Central memory CD8-positive, alpha-beta T cell (primary cell): ENCODE measurements at regions not wholly inside any gene's neighbourhood (a gene's known extent, or its start where the extent isn't known, plus 50 kb on each side); places are given as distances from the start of the nearest gene placed in this dataset.

Experiments used
- ATAC-seq: fragments of 150-1000 bp; cut with Tn5 transposase; replicated peaks from 2 replicates; pipeline ENCODE4 v1.10.0; 2022; ENCODE audit warnings: mild to moderate bottlenecking, moderate FRiP score, moderate number of reproducible peaks; ENCODE audit not compliant: poor library complexity, severe bottlenecking; ENCODE audit errors: extremely low read depth
- DNase-seq, 2 donors: peaks; one replicate each; pipeline ENCODE4 v3.0.0; 2021; ENCODE audit warnings: low spot score in 2 of 2
- H3K27ac Mint-ChIP-seq: one replicate; pipeline ENCODE4 v1.8.0; 2022; ENCODE audit warnings: low read depth, mild to moderate bottlenecking, moderate library complexity, mixed read lengths
- H3K27me3 Mint-ChIP-seq: one replicate; pipeline ENCODE4 v1.8.0; 2022; ENCODE audit warnings: mixed read lengths
- H3K36me3 Mint-ChIP-seq: one replicate; pipeline ENCODE4 v1.8.0; 2022; ENCODE audit warnings: mild to moderate bottlenecking, moderate library complexity, mixed read lengths; ENCODE audit not compliant: insufficient read depth
- H3K4me1 Mint-ChIP-seq: one replicate; pipeline ENCODE4 v1.8.0; 2022; ENCODE audit warnings: mixed read lengths
- H3K4me3 Mint-ChIP-seq: one replicate; pipeline ENCODE4 v1.8.0; 2022; ENCODE audit warnings: mild to moderate bottlenecking, moderate library complexity, mixed read lengths
- H3K9me3 Mint-ChIP-seq: one replicate; pipeline ENCODE4 v1.8.0; 2022; ENCODE audit warnings: mixed read lengths

GRCh38 chr1:60234776-60235175 is 161.2 kb upstream of the C1orf87 start:
- no peaks in the 10 kb centered on the region for H3K4me1 Mint-ChIP-seq
- ATAC-seq (no peak), DNase-seq (no peak)
- no peaks in the 10 kb centered on the region for H3K9me3 Mint-ChIP-seq
- H3K27ac Mint-ChIP-seq, result no peak overlapping the region
- H3K36me3 Mint-ChIP-seq, result no peaks in the 10 kb centered on the region
- H3K27me3 Mint-ChIP-seq, result no peaks in the 10 kb centered on the region
- no peak overlapping the region for H3K4me3 Mint-ChIP-seq

- DNase-seq, result no peak
- peaks cover 13% of the 10 kb centered on the region for H3K9me3 Mint-ChIP-seq
- ATAC-seq, result no peak
These were observed 156.3 kb upstream of the C1orf87 start for GRCh38 chr1:60229821-60230220.

GRCh38 chr1:60228041-60228491 is 154.5 kb upstream of the C1orf87 start:
- no peaks in the 10 kb centered on the region for H3K4me1 Mint-ChIP-seq
- H3K27me3 Mint-ChIP-seq, result peaks cover 10% of the 10 kb centered on the region
- no peak overlapping the region for H3K4me3 Mint-ChIP-seq
- ATAC-seq (no peak), DNase-seq (no peak)
- no peaks in the 10 kb centered on the region for H3K36me3 Mint-ChIP-seq
- no peak overlapping the region for H3K27ac Mint-ChIP-seq
- H3K9me3 Mint-ChIP-seq, result peaks cover 13% of the 10 kb centered on the region

More at GRCh38 chr1:60229821-60230220, 156.3 kb upstream of the C1orf87 start:
- no peak overlapping the region for H3K27ac Mint-ChIP-seq
- peaks cover 10% of the 10 kb centered on the region for H3K27me3 Mint-ChIP-seq
- no peak overlapping the region for H3K4me3 Mint-ChIP-seq
- no peaks in the 10 kb centered on the region for H3K4me1 Mint-ChIP-seq
- no peaks in the 10 kb centered on the region for H3K36me3 Mint-ChIP-seq

GRCh38 chr1:60227601-60228000 is 154.0 kb upstream of the C1orf87 start:
- Mint-ChIP-seq H3K9me3 (peaks cover 13% of the 10 kb centered on the region), H3K36me3 (no peaks in the 10 kb centered on the region), H3K27ac (no peak overlapping the region), H3K27me3 (peaks cover 10% of the 10 kb centered on the region), H3K4me3 (no peak overlapping the region), H3K4me1 (no peaks in the 10 kb centered on the region)
- ATAC-seq (no peak), DNase-seq (no peak)

- H3K9me3 Mint-ChIP-seq, result peaks cover 13% of the 10 kb centered on the region
- no peak for ATAC-seq
- peaks cover 10% of the 10 kb centered on the region for H3K27me3 Mint-ChIP-seq
These were observed 151.9 kb upstream of the C1orf87 start for GRCh38 chr1:60225486-60225885.

GRCh38 chr1:60224523-60224922 is 151.0 kb upstream of the C1orf87 start:
- no peak overlapping the region for H3K4me3 Mint-ChIP-seq
- DNase-seq (no peak), ATAC-seq (no peak)
- H3K36me3 Mint-ChIP-seq, result no peaks in the 10 kb centered on the region
- H3K27ac Mint-ChIP-seq, result no peak overlapping the region
- peaks cover 13% of the 10 kb centered on the region for H3K9me3 Mint-ChIP-seq
- H3K27me3 Mint-ChIP-seq, result peaks cover 10% of the 10 kb centered on the region
- H3K4me1 Mint-ChIP-seq, result no peaks in the 10 kb centered on the region

More at GRCh38 chr1:60225486-60225885, 151.9 kb upstream of the C1orf87 start:
- Mint-ChIP-seq H3K4me3 (no peak overlapping the region), H3K27ac (no peak overlapping the region), H3K36me3 (no peaks in the 10 kb centered on the region), H3K4me1 (no peaks in the 10 kb centered on the region)
- DNase-seq, result no peak

- Mint-ChIP-seq H3K4me3 (no peak overlapping the region), H3K9me3 (peaks cover 13% of the 10 kb centered on the region), H3K27me3 (peaks cover 10% of the 10 kb centered on the region), H3K4me1 (no peaks in the 10 kb centered on the region), H3K36me3 (no peaks in the 10 kb centered on the region), H3K27ac (no peak overlapping the region)
- ATAC-seq (no peak), DNase-seq (no peak)
These were observed 149.6 kb upstream of the C1orf87 start for GRCh38 chr1:60223158-60223557.

GRCh38 chr1:60222360-60223115 is 149.0 kb upstream of the C1orf87 start:
- H3K27ac Mint-ChIP-seq, result no peak overlapping the region
- H3K27me3 Mint-ChIP-seq, result peaks cover 10% of the 10 kb centered on the region
- peaks cover 13% of the 10 kb centered on the region for H3K9me3 Mint-ChIP-seq
- H3K4me1 Mint-ChIP-seq, result no peaks in the 10 kb centered on the region
- H3K4me3 Mint-ChIP-seq, result no peak overlapping the region
- no peak for DNase-seq
- no peaks in the 10 kb centered on the region for H3K36me3 Mint-ChIP-seq
- no peak for ATAC-seq

GRCh38 chr1:60213253-60213652 is 139.7 kb upstream of the C1orf87 start:
- ATAC-seq, result no peak
- no peaks in the 10 kb centered on the region for H3K27me3 Mint-ChIP-seq
- no peak overlapping the region for H3K27ac Mint-ChIP-seq
- H3K36me3 Mint-ChIP-seq, result no peaks in the 10 kb centered on the region
- no peaks in the 10 kb centered on the region for H3K4me1 Mint-ChIP-seq
- no peak overlapping the region for H3K4me3 Mint-ChIP-seq
- H3K9me3 Mint-ChIP-seq, result no peaks in the 10 kb centered on the region
- DNase-seq, result no peak

GRCh38 chr1:60196026-60196425 is 122.5 kb upstream of the C1orf87 start:
- Mint-ChIP-seq H3K9me3 (no peaks in the 10 kb centered on the region), H3K4me3 (no peak overlapping the region), H3K36me3 (no peaks in the 10 kb centered on the region), H3K27ac (no peak overlapping the region), H3K4me1 (no peaks in the 10 kb centered on the region), H3K27me3 (no peaks in the 10 kb centered on the region)
- no peak for ATAC-seq
- DNase-seq, result no peak

- Mint-ChIP-seq H3K36me3 (no peaks in the 10 kb centered on the region), H3K27me3 (no peaks in the 10 kb centered on the region), H3K4me1 (no peaks in the 10 kb centered on the region), H3K4me3 (no peak overlapping the region), H3K9me3 (peaks cover 9% of the 10 kb centered on the region), H3K27ac (no peak overlapping the region)
- DNase-seq, result no peak
- no peak for ATAC-seq
These were observed 112.1 kb upstream of the C1orf87 start for GRCh38 chr1:60185684-60186083.

- no peak overlapping the region for H3K27ac Mint-ChIP-seq
- H3K9me3 Mint-ChIP-seq, result peaks cover 9% of the 10 kb centered on the region
- no peaks in the 10 kb centered on the region for H3K36me3 Mint-ChIP-seq
- H3K27me3 Mint-ChIP-seq, result no peaks in the 10 kb centered on the region
- DNase-seq (no peak), ATAC-seq (no peak)
- H3K4me3 Mint-ChIP-seq, result no peak overlapping the region
- no peaks in the 10 kb centered on the region for H3K4me1 Mint-ChIP-seq
These were observed 111.0 kb upstream of the C1orf87 start for GRCh38 chr1:60184521-60184920.

GRCh38 chr1:60173729-60174505 is 100.3 kb upstream of the C1orf87 start:
- Mint-ChIP-seq H3K4me3 (no peak overlapping the region), H3K27me3 (no peaks in the 10 kb centered on the region), H3K27ac (no peak overlapping the region), H3K4me1 (no peaks in the 10 kb centered on the region), H3K9me3 (no peaks in the 10 kb centered on the region), H3K36me3 (no peaks in the 10 kb centered on the region)
- ATAC-seq (no peak), DNase-seq (no peak)
